CD4-positive, alpha-beta T cell (primary cell): ENCODE measurements at regions not wholly inside any gene's neighbourhood (a gene's known extent, or its start where the extent isn't known, plus 50 kb on each side); places are given as distances from the start of the nearest gene placed in this dataset.

Experiments used
- ATAC-seq: fragments of 200-7000 bp; cut with Tn5 transposase; one replicate; pipeline ENCODE4 v1.10.0; 2022; ENCODE audit warnings: mild to moderate bottlenecking; ENCODE audit not compliant: poor library complexity
- CTCF ChIA-PET: fragments of 350-600 bp; sonication (Branson Sonifier 250); formaldehyde crosslinking; loops from one replicate; lab custom pipeline; 2021; ENCODE audit warnings: antibody characterized with exemption, inconsistent platforms; lab: Charles Lee
- POLR2A ChIA-PET: fragments of 350-600 bp; sonication (Branson Sonifier 250); formaldehyde crosslinking; loops from one replicate; lab custom pipeline; 2021; ENCODE audit warnings: antibody characterized with exemption, inconsistent platforms; lab: Charles Lee
- DNase-seq, 14 experiments: peaks; one replicate each; pipeline ENCODE4 v3.0.0-alpha.2; 2013 to 2020; ENCODE audit warnings: mixed read lengths in 2 of 14
- H3K27ac ChIP-seq, 2 donors: one replicate each; pipeline versions ENCODE4 v1.5.1 to v1.7.0; 2013; ENCODE audit warnings: low read length in 2 of 2, low read depth in 1 of 2, mild to moderate bottlenecking in 1 of 2
- H3K27me3 ChIP-seq, 2 experiments: 1 replicate in 1 of 2; 2 replicates in 1 of 2; pipeline versions ENCODE4 v1.6.1 to v1.7.0; 2013; ENCODE audit warnings: low read length in 2 of 2, control low read depth in 1 of 2, mild to moderate bottlenecking in 1 of 2, moderate library complexity in 1 of 2; ENCODE audit not compliant: insufficient read depth in 2 of 2, control insufficient read depth in 1 of 2
- H3K36me3 ChIP-seq: one replicate; pipeline ENCODE4 v1.6.1; 2013; ENCODE audit warnings: low read length, control low read depth; ENCODE audit not compliant: insufficient read depth
- H3K4me1 ChIP-seq: one replicate; pipeline ENCODE4 v1.6.1; 2013; ENCODE audit warnings: low read length, control low read depth; ENCODE audit not compliant: insufficient read depth
- H3K4me3 ChIP-seq: one replicate; pipeline ENCODE4 v1.5.1; 2013; ENCODE audit warnings: mild to moderate bottlenecking, low read length, moderate library complexity
- H3K9me3 ChIP-seq, 2 experiments: 1 replicate in 1 of 2; 2 replicates in 1 of 2; pipeline versions ENCODE4 v1.6.1 to v1.7.0; 2013; ENCODE audit warnings: low read length in 2 of 2, mild to moderate bottlenecking in 2 of 2, control low read depth in 1 of 2, moderate library complexity in 1 of 2; ENCODE audit not compliant: control insufficient read depth in 1 of 2, insufficient read depth in 1 of 2
- H3K27ac Mint-ChIP-seq: one replicate; pipeline ENCODE4 v1.8.0; 2020; ENCODE audit warnings: mixed read lengths
- H3K27me3 Mint-ChIP-seq: one replicate; pipeline ENCODE4 v1.8.0; 2021; ENCODE audit warnings: mixed read lengths
- H3K36me3 Mint-ChIP-seq: one replicate; pipeline ENCODE4 v1.8.0; 2021; ENCODE audit warnings: low read depth, mixed read lengths
- H3K4me1 Mint-ChIP-seq: one replicate; pipeline ENCODE4 v1.8.0; 2021; ENCODE audit warnings: low read depth, mixed read lengths
- H3K4me3 Mint-ChIP-seq: one replicate; pipeline ENCODE4 v1.8.0; 2020; ENCODE audit warnings: mild to moderate bottlenecking, mixed read lengths
- H3K9me3 Mint-ChIP-seq: one replicate; pipeline ENCODE4 v1.8.0; 2020; ENCODE audit warnings: mixed read lengths
- intact Hi-C, 2 experiments: fragments of 100-400 bp; cut with DNase I in 1 of 2; cut with micrococcal nuclease in 1 of 2; formaldehyde crosslinking; loops; one replicate each; pipeline versions ENCODE4 v1.15.1 to v1.9.0; 2023 to 2025; cut with DNase I, micrococcal nuclease
- TF ChIP-seq, protein P1 (sequence below): fragments of 200-600 bp; IDR thresholded peaks from one replicate; pipeline ENCODE4 v1.8.0; 2022; ENCODE audit warnings: antibody characterized with exemption, mild to moderate bottlenecking

DNA sequence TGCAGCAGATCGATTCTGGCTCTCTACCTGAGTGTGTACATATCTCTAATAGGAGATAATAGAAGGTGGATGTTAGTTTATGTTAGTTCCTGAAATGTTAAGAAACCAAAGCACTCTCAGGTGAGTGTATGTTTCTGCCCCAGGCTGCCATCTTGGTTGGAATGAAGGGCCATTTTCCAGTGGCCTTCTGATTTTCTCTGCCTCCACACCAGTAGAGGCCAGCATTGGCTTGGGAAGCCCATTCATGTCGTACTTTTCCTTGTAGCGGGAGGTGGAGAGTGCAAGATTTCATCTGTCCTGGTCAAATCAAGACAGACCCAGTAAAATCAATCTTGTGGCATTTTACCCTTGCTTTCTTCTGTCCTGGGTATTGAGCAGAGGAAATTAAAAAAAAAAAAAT, 91.0 kb downstream of the GAS1 start:
- no peak overlapping the region for H3K27ac Mint-ChIP-seq
- POLR2A ChIA-PET = no interaction called here
- Histone ChIP-seq H3K27me3 (peaks cover 0 to 3% of the 10 kb centered on the region in 2 experiments), H3K4me3 (no peak overlapping the region), H3K4me1 (no peaks in the 10 kb centered on the region), H3K27ac (no peak overlapping the region), H3K36me3 (no peaks in the 10 kb centered on the region), H3K9me3 (no peaks in the 10 kb centered on the region)
- TF ChIP-seq, protein P1, sequence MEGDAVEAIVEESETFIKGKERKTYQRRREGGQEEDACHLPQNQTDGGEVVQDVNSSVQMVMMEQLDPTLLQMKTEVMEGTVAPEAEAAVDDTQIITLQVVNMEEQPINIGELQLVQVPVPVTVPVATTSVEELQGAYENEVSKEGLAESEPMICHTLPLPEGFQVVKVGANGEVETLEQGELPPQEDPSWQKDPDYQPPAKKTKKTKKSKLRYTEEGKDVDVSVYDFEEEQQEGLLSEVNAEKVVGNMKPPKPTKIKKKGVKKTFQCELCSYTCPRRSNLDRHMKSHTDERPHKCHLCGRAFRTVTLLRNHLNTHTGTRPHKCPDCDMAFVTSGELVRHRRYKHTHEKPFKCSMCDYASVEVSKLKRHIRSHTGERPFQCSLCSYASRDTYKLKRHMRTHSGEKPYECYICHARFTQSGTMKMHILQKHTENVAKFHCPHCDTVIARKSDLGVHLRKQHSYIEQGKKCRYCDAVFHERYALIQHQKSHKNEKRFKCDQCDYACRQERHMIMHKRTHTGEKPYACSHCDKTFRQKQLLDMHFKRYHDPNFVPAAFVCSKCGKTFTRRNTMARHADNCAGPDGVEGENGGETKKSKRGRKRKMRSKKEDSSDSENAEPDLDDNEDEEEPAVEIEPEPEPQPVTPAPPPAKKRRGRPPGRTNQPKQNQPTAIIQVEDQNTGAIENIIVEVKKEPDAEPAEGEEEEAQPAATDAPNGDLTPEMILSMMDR = no peak
- intact Hi-C loops = no loop called here
- peaks cover 53% of the 10 kb centered on the region for H3K27me3 Mint-ChIP-seq
- H3K4me1 Mint-ChIP-seq = no peaks in the 10 kb centered on the region
- CTCF ChIA-PET = no interaction called here
- H3K36me3 Mint-ChIP-seq = no peaks in the 10 kb centered on the region
- no peak overlapping the region for H3K4me3 Mint-ChIP-seq
- no peaks in the 10 kb centered on the region for H3K9me3 Mint-ChIP-seq
- no peak for DNase-seq
- ATAC-seq = no peak

DNA sequence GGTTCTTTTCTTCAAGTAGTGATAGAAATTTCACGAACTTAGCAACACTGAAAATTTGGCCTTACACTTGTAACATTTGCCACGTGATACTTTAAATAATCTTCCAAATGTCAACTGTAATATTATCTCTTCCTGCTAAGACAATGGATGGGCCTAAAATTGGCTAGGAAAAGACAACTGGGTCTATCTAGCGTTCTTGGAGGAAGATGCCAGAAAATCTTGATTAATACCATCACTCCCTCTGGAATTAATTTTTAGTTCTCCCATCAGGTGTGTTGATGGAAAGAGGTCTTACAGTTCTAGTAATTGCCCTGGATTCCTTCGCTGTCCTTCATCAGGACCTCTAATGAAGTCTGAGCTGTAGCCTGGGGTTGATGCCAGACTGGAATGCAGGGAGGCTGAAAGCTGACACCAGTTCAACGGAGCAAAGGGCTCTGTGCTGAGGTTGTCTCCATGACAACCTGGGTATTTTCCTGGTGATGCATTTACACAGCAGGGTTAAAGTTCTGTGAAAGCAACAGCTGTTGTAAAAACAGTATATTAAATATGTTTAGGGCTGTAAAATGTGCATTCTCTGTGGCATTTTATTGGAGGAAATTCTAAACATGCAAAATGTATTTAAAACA, 92.3 kb downstream of the GAS1 start:
- Mint-ChIP-seq H3K36me3 (no peaks in the 10 kb centered on the region), H3K4me1 (no peaks in the 10 kb centered on the region), H3K27ac (no peak overlapping the region), H3K27me3 (peaks cover 51% of the 10 kb centered on the region), H3K4me3 (no peak overlapping the region), H3K9me3 (peaks cover 2% of the 10 kb centered on the region)
- H3K4me1 ChIP-seq = no peaks in the 10 kb centered on the region
- ChIA-PET CTCF (no interaction called here), POLR2A (no interaction called here)
- intact Hi-C loops = no loop called here
- H3K9me3 ChIP-seq = no peaks in the 10 kb centered on the region
- no peak for DNase-seq
- H3K27ac ChIP-seq = no peak overlapping the region
- no peak overlapping the region for H3K4me3 ChIP-seq
- H3K27me3 ChIP-seq = no peaks in the 10 kb centered on the region
- H3K36me3 ChIP-seq = no peaks in the 10 kb centered on the region
- no peak for ATAC-seq
- TF ChIP-seq, protein P1 = no peak

DNA sequence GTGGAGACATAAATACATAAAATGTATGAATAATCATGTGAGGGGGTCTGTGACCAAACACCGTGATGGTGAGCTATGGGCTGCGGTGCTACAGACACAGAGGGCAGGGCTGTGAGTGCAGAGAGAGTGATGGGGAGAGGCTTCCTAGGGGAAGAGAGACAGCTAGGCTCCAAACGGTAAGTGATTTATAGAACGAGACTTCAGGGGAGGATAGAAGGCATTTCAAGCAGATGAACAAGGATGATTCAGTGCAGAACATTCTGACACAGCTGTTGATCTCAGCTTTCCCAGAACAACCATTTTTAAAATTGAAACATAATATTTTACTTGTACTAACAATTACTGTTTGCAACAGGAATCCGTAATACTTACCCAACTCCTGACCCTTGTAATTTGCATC, 100.7 kb downstream of the GAS1 start:
- Mint-ChIP-seq H3K4me3 (no peak overlapping the region), H3K36me3 (no peaks in the 10 kb centered on the region), H3K9me3 (peaks cover 2% of the 10 kb centered on the region), H3K27me3 (peaks cover 11% of the 10 kb centered on the region), H3K27ac (no peak overlapping the region), H3K4me1 (no peaks in the 10 kb centered on the region)
- intact Hi-C loops = no loop called here
- TF ChIP-seq, protein P1 = no peak
- H3K4me1 ChIP-seq = no peaks in the 10 kb centered on the region
- ChIA-PET POLR2A (no interaction called here), CTCF (no interaction called here)
- H3K9me3 ChIP-seq = peaks cover 0 to 4% of the 10 kb centered on the region in 2 experiments
- H3K36me3 ChIP-seq = no peaks in the 10 kb centered on the region
- peaks cover 0 to 3% of the 10 kb centered on the region in 2 experiments for H3K27me3 ChIP-seq
- no peak overlapping the region for H3K27ac ChIP-seq
- no peak for ATAC-seq
- no peak for DNase-seq
- H3K4me3 ChIP-seq = no peak overlapping the region
